Activated naive CD4-positive, alpha-beta T cell treated with anti-CD3 and anti-CD28 coated beads for 36 hours (primary cell): ENCODE measurements at regions not wholly inside any gene's neighbourhood (a gene's known extent, or its start where the extent isn't known, plus 50 kb on each side); places are given as distances from the start of the nearest gene placed in this dataset.
"Not testable (repeated sequence)": the region's sequence is repeated elsewhere in the genome, so short reads cannot be mapped to it uniquely, and the experiment has no call there.

Source experiments
- CTCF ChIA-PET: fragments of 350-600 bp; sonication (Branson Sonifier 250); formaldehyde crosslinking; loops from one replicate; lab custom pipeline; 2021; ENCODE audit warnings: antibody characterized with exemption; lab: Charles Lee
- DNase-seq: peaks from one replicate; pipeline ENCODE4 v3.0.0-alpha.2; 2020
- H3K27ac Mint-ChIP-seq: one replicate; pipeline ENCODE4 v1.8.0; 2021; ENCODE audit warnings: mild to moderate bottlenecking, mixed read lengths
- H3K27me3 Mint-ChIP-seq: one replicate; pipeline ENCODE4 v1.8.0; 2021; ENCODE audit warnings: low read depth, mixed read lengths
- H3K36me3 Mint-ChIP-seq: one replicate; pipeline ENCODE4 v1.8.0; 2021; ENCODE audit warnings: low read depth, mixed read lengths
- H3K4me1 Mint-ChIP-seq: one replicate; pipeline ENCODE4 v1.8.0; 2021; ENCODE audit warnings: low read depth, mixed read lengths
- H3K4me3 Mint-ChIP-seq: one replicate; pipeline ENCODE4 v1.8.0; 2021; ENCODE audit warnings: mild to moderate bottlenecking, moderate library complexity, mixed read lengths
- H3K9me3 Mint-ChIP-seq: one replicate; pipeline ENCODE4 v1.8.0; 2021; ENCODE audit warnings: mixed read lengths
- intact Hi-C: fragments of 100-400 bp; cut with micrococcal nuclease; formaldehyde crosslinking; loops from one replicate; pipeline ENCODE4 v1.15.1; 2023

- CTCF ChIA-PET, DNase-seq, intact Hi-C loops, H3K27me3 Mint-ChIP-seq, H3K9me3 Mint-ChIP-seq, H3K4me3 Mint-ChIP-seq, H3K27ac Mint-ChIP-seq, H3K4me1 Mint-ChIP-seq, H3K36me3 Mint-ChIP-seq: not testable (repeated sequence)
These were observed 63.5 kb downstream of the UNC93B1 start for GRCh38 chr11:67940440-67940839.

GRCh38 chr11:67938964-67939363, 64.9 kb downstream of the UNC93B1 start:
- H3K9me3 Mint-ChIP-seq, H3K4me3 Mint-ChIP-seq, DNase-seq, H3K27ac Mint-ChIP-seq, CTCF ChIA-PET, H3K27me3 Mint-ChIP-seq, H3K4me1 Mint-ChIP-seq, intact Hi-C loops, H3K36me3 Mint-ChIP-seq: not testable (repeated sequence)

- H3K27ac Mint-ChIP-seq, H3K4me3 Mint-ChIP-seq, H3K27me3 Mint-ChIP-seq, CTCF ChIA-PET, intact Hi-C loops, DNase-seq, H3K36me3 Mint-ChIP-seq, H3K9me3 Mint-ChIP-seq, H3K4me1 Mint-ChIP-seq: not testable (repeated sequence)
These were observed 65.5 kb downstream of the UNC93B1 start for GRCh38 chr11:67938371-67938770.

GRCh38 chr11:67923565-67923964, 80.3 kb downstream of the UNC93B1 start:
- H3K4me3 Mint-ChIP-seq, intact Hi-C loops, H3K9me3 Mint-ChIP-seq, CTCF ChIA-PET, DNase-seq, H3K27me3 Mint-ChIP-seq, H3K36me3 Mint-ChIP-seq, H3K27ac Mint-ChIP-seq: not testable (repeated sequence)
- H3K4me1 Mint-ChIP-seq = peaks cover 16% of the 10 kb centered on the region

- Mint-ChIP-seq H3K4me1 (peaks cover 16% of the 10 kb centered on the region), H3K27ac (peak overlapping the region; percentile 63), H3K4me3 (peak overlapping the region; percentile 63)
- H3K27me3 Mint-ChIP-seq, H3K36me3 Mint-ChIP-seq, intact Hi-C loops, CTCF ChIA-PET, H3K9me3 Mint-ChIP-seq: not testable (repeated sequence)
- DNase-seq = peak; percentile 32
These were observed 83.4 kb downstream of the UNC93B1 start for GRCh38 chr11:67920546-67920945.

- CTCF ChIA-PET, intact Hi-C loops, H3K36me3 Mint-ChIP-seq, H3K4me3 Mint-ChIP-seq, DNase-seq, H3K27me3 Mint-ChIP-seq, H3K9me3 Mint-ChIP-seq, H3K4me1 Mint-ChIP-seq, H3K27ac Mint-ChIP-seq: not testable (repeated sequence)
These were observed 91.7 kb downstream of the UNC93B1 start for GRCh38 chr11:67912184-67912583.

- H3K36me3 Mint-ChIP-seq, H3K27ac Mint-ChIP-seq, H3K9me3 Mint-ChIP-seq, H3K4me3 Mint-ChIP-seq, intact Hi-C loops, CTCF ChIA-PET, DNase-seq, H3K4me1 Mint-ChIP-seq, H3K27me3 Mint-ChIP-seq: not testable (repeated sequence)
These were observed 92.7 kb downstream of the UNC93B1 start for GRCh38 chr11:67911211-67911610.

GRCh38 chr11:67910803-67911202, 93.1 kb downstream of the UNC93B1 start:
- DNase-seq, CTCF ChIA-PET, H3K4me1 Mint-ChIP-seq, H3K27ac Mint-ChIP-seq, H3K27me3 Mint-ChIP-seq, H3K4me3 Mint-ChIP-seq, intact Hi-C loops, H3K9me3 Mint-ChIP-seq, H3K36me3 Mint-ChIP-seq: not testable (repeated sequence)

GRCh38 chr11:67906969-67907368, 96.9 kb downstream of the UNC93B1 start:
- H3K4me3 Mint-ChIP-seq, intact Hi-C loops, H3K27ac Mint-ChIP-seq: not testable (repeated sequence)

GRCh38 chr11:67899462-67899861, 104.4 kb downstream of the UNC93B1 start:
- H3K27ac Mint-ChIP-seq, intact Hi-C loops, H3K9me3 Mint-ChIP-seq, H3K27me3 Mint-ChIP-seq, H3K4me3 Mint-ChIP-seq, H3K4me1 Mint-ChIP-seq, H3K36me3 Mint-ChIP-seq, CTCF ChIA-PET, DNase-seq: not testable (repeated sequence)

More at GRCh38 chr11:67906969-67907368, 96.9 kb downstream of the UNC93B1 start:
- CTCF ChIA-PET = interaction anchor here (0.6 kb wide), 1 partner anchor 10 kb away, joined by 4 read pairs; no protein-coding TSS in a partner anchor
- not testable (repeated sequence) for DNase-seq, H3K36me3 Mint-ChIP-seq, H3K9me3 Mint-ChIP-seq, H3K27me3 Mint-ChIP-seq, H3K4me1 Mint-ChIP-seq

GRCh38 chr11:67893487-67893886, 110.4 kb downstream of the UNC93B1 start:
- H3K4me3 Mint-ChIP-seq, H3K9me3 Mint-ChIP-seq, H3K4me1 Mint-ChIP-seq, intact Hi-C loops, H3K27ac Mint-ChIP-seq, CTCF ChIA-PET, H3K27me3 Mint-ChIP-seq, H3K36me3 Mint-ChIP-seq, DNase-seq: not testable (repeated sequence)

- DNase-seq, H3K4me3 Mint-ChIP-seq, H3K27ac Mint-ChIP-seq, H3K36me3 Mint-ChIP-seq, H3K27me3 Mint-ChIP-seq, intact Hi-C loops, H3K9me3 Mint-ChIP-seq, CTCF ChIA-PET: not testable (repeated sequence)
- peaks cover 11% of the 10 kb centered on the region for H3K4me1 Mint-ChIP-seq
These were observed 114.3 kb downstream of the UNC93B1 start for GRCh38 chr11:67889646-67890045.

GRCh38 chr11:67888056-67888455, 115.8 kb downstream of the UNC93B1 start:
- H3K27ac Mint-ChIP-seq, H3K36me3 Mint-ChIP-seq, DNase-seq, H3K27me3 Mint-ChIP-seq, H3K4me3 Mint-ChIP-seq, H3K9me3 Mint-ChIP-seq, CTCF ChIA-PET, intact Hi-C loops: not testable (repeated sequence)
- peaks cover 24% of the 10 kb centered on the region for H3K4me1 Mint-ChIP-seq

GRCh38 chr11:67886672-67887071, 117.2 kb downstream of the UNC93B1 start:
- H3K9me3 Mint-ChIP-seq, H3K27ac Mint-ChIP-seq, CTCF ChIA-PET, intact Hi-C loops, H3K36me3 Mint-ChIP-seq, H3K4me3 Mint-ChIP-seq, DNase-seq, H3K27me3 Mint-ChIP-seq: not testable (repeated sequence)
- H3K4me1 Mint-ChIP-seq = peaks cover 24% of the 10 kb centered on the region
